Tibial nerve (tissue), 4 donors: ENCODE measurements at regions not wholly inside any gene's neighbourhood (a gene's known extent, or its start where the extent isn't known, plus 50 kb on each side); places are given as distances from the start of the nearest gene placed in this dataset.

Source experiments
- DNase-seq, 2 donors: peaks; one replicate each; pipeline ENCODE4 v3.0.0-alpha.2; 2019; ENCODE audit warnings: low spot score in 2 of 2
- H3K27ac ChIP-seq, 4 donors: fragments of 200-600 bp; sonication (generic) in 3 of 4; one replicate each; pipeline ENCODE4 v1.5.1; 2017 to 2019; ENCODE audit warnings: mild to moderate bottlenecking in 1 of 4
- H3K27me3 ChIP-seq, 2 donors: fragments of 200-600 bp; sonication (generic) in 1 of 2; one replicate each; pipeline versions ENCODE4 v1.5.1 to v1.6.0; 2017 to 2019
- H3K36me3 ChIP-seq, 3 donors: fragments of 200-600 bp; sonication (generic); one replicate each; pipeline ENCODE4 v1.5.1; 2018 to 2019
- H3K4me1 ChIP-seq, 4 donors: fragments of 200-600 bp; sonication (generic) in 3 of 4; one replicate each; pipeline ENCODE4 v1.5.1; 2017 to 2019
- H3K4me3 ChIP-seq, 4 donors: fragments of 200-600 bp; sonication (generic) in 3 of 4; one replicate each; pipeline ENCODE4 v1.5.1; 2017 to 2019; ENCODE audit warnings: mild to moderate bottlenecking in 1 of 4, moderate library complexity in 1 of 4
- H3K9me3 ChIP-seq, 4 donors: fragments of 200-600 bp; sonication (generic) in 3 of 4; one replicate each; pipeline ENCODE4 v1.5.1; 2017 to 2019
- EP300 ChIP-seq, 2 donors: sonication (generic); formaldehyde crosslinking; IDR thresholded peaks; one replicate each; pipeline ENCODE4 v1.6.1; 2017; ENCODE audit warnings: antibody characterized with exemption in 2 of 2, mild to moderate bottlenecking in 1 of 2
- POLR2A ChIP-seq, 2 donors: fragments of 450-650 bp; IDR thresholded peaks; one replicate each; pipeline ENCODE4 v1.6.1; 2017; ENCODE audit warnings: antibody characterized with exemption in 2 of 2, mild to moderate bottlenecking in 2 of 2, moderate library complexity in 2 of 2
- WGBS, 2 donors: methylation state at CpG; one replicate each; pipeline ENCODE4 v1.1.5; 2018; 5-methylcytosine and 5-hydroxymethylcytosine counted together
- TF ChIP-seq, protein P1 (sequence below), 5 experiments: fragments of 200-600 bp in 3 of 5; fragments of 450-650 bp in 2 of 5; sonication (generic) in 3 of 5; IDR thresholded peaks; one replicate each; pipeline ENCODE4 v1.5.1; 2016 to 2019; ENCODE audit warnings: antibody characterized with exemption in 5 of 5, mild to moderate bottlenecking in 3 of 5, moderate library complexity in 2 of 5

GRCh38 chr2:58651930-58652329, 410.8 kb upstream of the FANCL start:
- H3K27ac ChIP-seq: no peak overlapping the region
- 78 to 79% methylated on average over 5 of the region's 5 CpGs for WGBS, 2 donors
- TF ChIP-seq POLR2A (IDR thresholded peaks at IDR 0.05) (no peak), EP300 (IDR thresholded peaks at IDR 0.05) (no peak)
- TF ChIP-seq, protein P1, sequence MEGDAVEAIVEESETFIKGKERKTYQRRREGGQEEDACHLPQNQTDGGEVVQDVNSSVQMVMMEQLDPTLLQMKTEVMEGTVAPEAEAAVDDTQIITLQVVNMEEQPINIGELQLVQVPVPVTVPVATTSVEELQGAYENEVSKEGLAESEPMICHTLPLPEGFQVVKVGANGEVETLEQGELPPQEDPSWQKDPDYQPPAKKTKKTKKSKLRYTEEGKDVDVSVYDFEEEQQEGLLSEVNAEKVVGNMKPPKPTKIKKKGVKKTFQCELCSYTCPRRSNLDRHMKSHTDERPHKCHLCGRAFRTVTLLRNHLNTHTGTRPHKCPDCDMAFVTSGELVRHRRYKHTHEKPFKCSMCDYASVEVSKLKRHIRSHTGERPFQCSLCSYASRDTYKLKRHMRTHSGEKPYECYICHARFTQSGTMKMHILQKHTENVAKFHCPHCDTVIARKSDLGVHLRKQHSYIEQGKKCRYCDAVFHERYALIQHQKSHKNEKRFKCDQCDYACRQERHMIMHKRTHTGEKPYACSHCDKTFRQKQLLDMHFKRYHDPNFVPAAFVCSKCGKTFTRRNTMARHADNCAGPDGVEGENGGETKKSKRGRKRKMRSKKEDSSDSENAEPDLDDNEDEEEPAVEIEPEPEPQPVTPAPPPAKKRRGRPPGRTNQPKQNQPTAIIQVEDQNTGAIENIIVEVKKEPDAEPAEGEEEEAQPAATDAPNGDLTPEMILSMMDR (IDR thresholded peaks at IDR 0.05): no peak
- DNase-seq: no peak
- H3K27me3 ChIP-seq: no peaks in the 10 kb centered on the region
- no peaks in the 10 kb centered on the region for H3K9me3 ChIP-seq
- H3K4me1 ChIP-seq: no peaks in the 10 kb centered on the region
- no peak overlapping the region for H3K4me3 ChIP-seq
- H3K36me3 ChIP-seq: no peaks in the 10 kb centered on the region

GRCh38 chr2:58650781-58651180, 409.7 kb upstream of the FANCL start:
- WGBS, 2 donors: 76 to 81% methylated on average over 3 of the region's 3 CpGs
- H3K9me3 ChIP-seq: no peaks in the 10 kb centered on the region
- H3K27ac ChIP-seq: no peak overlapping the region
- no peak for DNase-seq
- TF ChIP-seq, protein P1 (IDR thresholded peaks at IDR 0.05): no peak
- TF ChIP-seq EP300 (IDR thresholded peaks at IDR 0.05) (no peak), POLR2A (IDR thresholded peaks at IDR 0.05) (no peak)
- H3K4me1 ChIP-seq: no peaks in the 10 kb centered on the region
- no peak overlapping the region for H3K4me3 ChIP-seq
- no peaks in the 10 kb centered on the region for H3K27me3 ChIP-seq
- no peaks in the 10 kb centered on the region for H3K36me3 ChIP-seq

GRCh38 chr2:58649756-58650155, 408.6 kb upstream of the FANCL start:
- H3K27ac ChIP-seq: no peak overlapping the region
- no peaks in the 10 kb centered on the region for H3K36me3 ChIP-seq
- no peak overlapping the region for H3K4me3 ChIP-seq
- no peak for DNase-seq
- no peaks in the 10 kb centered on the region for H3K9me3 ChIP-seq
- no peaks in the 10 kb centered on the region for H3K4me1 ChIP-seq
- no peaks in the 10 kb centered on the region for H3K27me3 ChIP-seq
- TF ChIP-seq, protein P1 (IDR thresholded peaks at IDR 0.05): no peak
- TF ChIP-seq POLR2A (IDR thresholded peaks at IDR 0.05) (no peak), EP300 (IDR thresholded peaks at IDR 0.05) (no peak)
- WGBS, 2 donors: 56 to 65% methylated on average over 2 of the region's 2 CpGs

- DNase-seq: no peak
- TF ChIP-seq EP300 (IDR thresholded peaks at IDR 0.05) (no peak), POLR2A (IDR thresholded peaks at IDR 0.05) (no peak)
- TF ChIP-seq, protein P1 (IDR thresholded peaks at IDR 0.05): no peak
- H3K27me3 ChIP-seq: no peaks in the 10 kb centered on the region
- no peaks in the 10 kb centered on the region for H3K36me3 ChIP-seq
- WGBS, 2 donors: 79 to 81% methylated on average over 4 of the region's 4 CpGs
- H3K4me3 ChIP-seq: no peak overlapping the region
- H3K4me1 ChIP-seq: no peaks in the 10 kb centered on the region
- no peaks in the 10 kb centered on the region for H3K9me3 ChIP-seq
- H3K27ac ChIP-seq: no peak overlapping the region
Measured at GRCh38 chr2:58645017-58645416, 403.9 kb upstream of the FANCL start.

DNA sequence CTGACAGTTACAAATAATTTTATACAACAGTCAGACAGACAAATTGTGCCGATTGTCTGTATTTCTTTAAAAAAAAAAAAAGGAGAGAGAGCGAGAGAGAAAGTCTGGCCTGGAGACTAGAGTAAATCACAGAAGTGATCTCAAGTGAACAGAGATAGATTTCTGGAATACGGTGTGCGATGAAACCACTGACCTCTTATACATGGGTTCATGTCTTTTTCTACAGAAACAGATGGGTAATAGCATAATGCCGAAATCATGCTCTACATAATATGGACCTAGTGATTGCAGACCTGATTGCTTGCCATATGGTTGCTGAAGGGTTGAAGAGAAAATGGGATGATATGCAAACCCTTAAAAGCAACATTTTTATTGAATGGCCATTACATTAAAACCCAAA, 403.3 kb upstream of the FANCL start:
- Histone ChIP-seq H3K4me3 (no peak overlapping the region), H3K4me1 (no peaks in the 10 kb centered on the region), H3K9me3 (no peaks in the 10 kb centered on the region), H3K36me3 (no peaks in the 10 kb centered on the region), H3K27me3 (no peaks in the 10 kb centered on the region), H3K27ac (no peak overlapping the region)
- WGBS, 2 donors: 63 to 73% methylated on average over 5 of the region's 5 CpGs
- DNase-seq: no peak
- TF ChIP-seq, protein P1 (IDR thresholded peaks at IDR 0.05): no peak
